GM13976 (cell line): ENCODE measurements at regions not wholly inside any gene's neighbourhood (a gene's known extent, or its start where the extent isn't known, plus 50 kb on each side); places are given as distances from the start of the nearest gene placed in this dataset.

Experiments used
- DNase-seq: peaks from one replicate; pipeline ENCODE4 v3.0.0; 2012; ENCODE audit warnings: low spot score
- in situ Hi-C: fragments of 300-500 bp; cut with MboI; formaldehyde crosslinking; loops from one replicate; pipeline ENCODE4 v1.12.0; 2022; ENCODE audit warnings: low sequenced_read_pairs, mixed read lengths, inconsistent platforms; ENCODE audit not compliant: unreplicated experiment
- TF ChIP-seq, protein P1 (sequence below): IDR thresholded peaks from 2 replicates; pipeline ENCODE4 v1.5.1; 2012; ENCODE audit warnings: borderline replicate concordance, mild to moderate bottlenecking; ENCODE audit not compliant: insufficient read depth; ENCODE audit errors: extremely low read depth, missing control alignments, control extremely low read depth

DNA sequence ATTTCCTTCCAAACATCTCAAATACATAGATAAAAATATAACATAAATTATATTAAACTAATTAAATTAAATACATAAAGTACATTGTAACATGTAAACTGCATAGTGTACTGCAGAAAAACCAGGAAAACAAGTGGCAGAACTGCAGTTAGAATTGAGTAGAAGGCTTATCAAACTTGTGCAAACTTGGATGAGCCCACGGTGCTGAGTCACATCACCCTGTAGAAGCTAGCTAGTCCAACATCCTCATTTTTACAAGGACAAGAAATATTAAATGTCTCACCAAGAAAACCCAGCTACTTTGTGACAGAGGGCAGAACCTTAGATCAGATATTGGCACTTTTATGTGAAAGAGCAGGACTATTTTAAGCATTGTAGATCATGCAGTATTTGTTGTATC, 807.9 kb upstream of the NUDT12 start:
- TF ChIP-seq, protein P1, sequence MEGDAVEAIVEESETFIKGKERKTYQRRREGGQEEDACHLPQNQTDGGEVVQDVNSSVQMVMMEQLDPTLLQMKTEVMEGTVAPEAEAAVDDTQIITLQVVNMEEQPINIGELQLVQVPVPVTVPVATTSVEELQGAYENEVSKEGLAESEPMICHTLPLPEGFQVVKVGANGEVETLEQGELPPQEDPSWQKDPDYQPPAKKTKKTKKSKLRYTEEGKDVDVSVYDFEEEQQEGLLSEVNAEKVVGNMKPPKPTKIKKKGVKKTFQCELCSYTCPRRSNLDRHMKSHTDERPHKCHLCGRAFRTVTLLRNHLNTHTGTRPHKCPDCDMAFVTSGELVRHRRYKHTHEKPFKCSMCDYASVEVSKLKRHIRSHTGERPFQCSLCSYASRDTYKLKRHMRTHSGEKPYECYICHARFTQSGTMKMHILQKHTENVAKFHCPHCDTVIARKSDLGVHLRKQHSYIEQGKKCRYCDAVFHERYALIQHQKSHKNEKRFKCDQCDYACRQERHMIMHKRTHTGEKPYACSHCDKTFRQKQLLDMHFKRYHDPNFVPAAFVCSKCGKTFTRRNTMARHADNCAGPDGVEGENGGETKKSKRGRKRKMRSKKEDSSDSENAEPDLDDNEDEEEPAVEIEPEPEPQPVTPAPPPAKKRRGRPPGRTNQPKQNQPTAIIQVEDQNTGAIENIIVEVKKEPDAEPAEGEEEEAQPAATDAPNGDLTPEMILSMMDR = no peak
- in situ Hi-C loops = no loop called here
- no peak for DNase-seq

DNA sequence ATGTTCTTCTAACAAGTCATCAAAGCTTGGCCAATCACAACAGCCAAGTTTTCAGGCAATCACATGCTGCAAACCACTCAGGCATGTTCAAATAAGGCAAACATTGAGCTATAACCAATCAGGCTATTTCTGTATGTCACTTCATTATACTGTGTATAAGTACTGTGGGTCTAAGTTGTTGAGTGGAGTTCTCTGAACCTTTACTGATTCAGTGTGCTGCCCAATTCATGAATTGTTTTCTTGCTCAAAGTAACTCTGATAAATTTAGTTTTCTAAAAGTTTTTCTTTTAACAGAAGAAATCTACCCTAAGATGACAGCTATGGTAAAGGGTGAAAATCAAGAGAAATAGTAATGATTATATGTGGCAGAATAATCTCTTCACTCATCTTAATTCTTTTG, 805.4 kb upstream of the NUDT12 start:
- in situ Hi-C loops = no loop called here
- no peak for DNase-seq
- TF ChIP-seq, protein P1 = no peak

DNA sequence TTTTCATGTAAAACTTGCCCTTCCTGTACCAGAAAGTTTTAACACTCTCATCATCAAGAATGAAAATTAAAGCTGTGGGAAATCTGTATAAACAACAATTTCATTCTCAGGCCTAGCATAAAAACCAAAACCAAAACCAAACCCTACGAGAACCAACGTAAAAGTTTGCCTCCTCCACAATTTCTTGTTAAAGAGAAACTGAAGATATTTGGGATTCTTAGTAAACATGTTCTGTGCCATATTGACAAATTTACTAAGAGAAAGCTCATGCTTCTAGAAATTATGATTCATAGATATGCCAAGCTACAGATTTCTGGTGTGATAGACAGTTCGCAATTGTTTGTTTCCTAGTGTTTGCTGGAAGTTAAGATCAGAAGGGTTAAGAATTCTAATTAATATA, 801.0 kb upstream of the NUDT12 start:
- TF ChIP-seq, protein P1 = no peak
- in situ Hi-C loops = no loop called here
- DNase-seq = no peak

DNA sequence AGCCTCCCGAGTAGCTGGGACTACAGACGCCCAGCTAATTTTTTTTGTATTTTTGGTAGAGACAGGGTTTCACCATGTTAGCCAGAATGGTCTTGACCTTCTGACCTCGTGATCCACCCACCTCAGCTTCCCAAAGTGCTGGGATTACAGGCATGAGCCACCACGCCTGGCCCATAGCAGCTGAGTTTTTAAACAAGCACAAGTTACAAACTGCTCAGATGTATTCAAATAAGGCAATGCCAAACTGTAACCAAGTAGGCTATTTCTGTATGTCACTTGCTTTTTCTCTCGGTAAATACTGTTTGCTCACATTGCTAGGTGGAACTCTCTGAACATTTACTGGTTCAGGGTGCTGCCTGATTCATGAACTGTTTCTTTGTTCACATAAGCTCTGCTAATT, 799.3 kb upstream of the NUDT12 start:
- TF ChIP-seq, protein P1 = no peak
- in situ Hi-C loops = no loop called here

DNA sequence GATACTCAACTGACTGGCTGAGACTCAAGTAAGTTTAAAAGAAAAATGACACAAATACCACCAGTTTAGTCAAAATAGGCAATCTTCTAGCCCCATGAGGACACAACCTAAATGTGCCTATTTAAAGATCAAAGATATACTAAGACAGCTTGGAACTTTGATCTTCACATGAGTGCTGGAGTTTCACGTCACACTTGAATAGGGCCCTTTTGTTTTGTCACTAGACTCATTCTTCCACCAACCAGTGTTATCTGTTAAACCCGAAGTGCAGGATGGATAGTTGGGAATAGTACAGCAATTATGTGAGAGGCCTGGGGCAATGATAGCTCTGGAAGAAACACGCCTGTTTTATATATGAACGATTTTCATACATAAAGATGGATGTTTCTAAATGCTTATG, 792.8 kb upstream of the NUDT12 start:
- no peak for DNase-seq
- in situ Hi-C loops = no loop called here
- TF ChIP-seq, protein P1 = no peak

More for the DNA sequence above, 799.3 kb upstream of the NUDT12 start:
- DNase-seq = no peak

DNA sequence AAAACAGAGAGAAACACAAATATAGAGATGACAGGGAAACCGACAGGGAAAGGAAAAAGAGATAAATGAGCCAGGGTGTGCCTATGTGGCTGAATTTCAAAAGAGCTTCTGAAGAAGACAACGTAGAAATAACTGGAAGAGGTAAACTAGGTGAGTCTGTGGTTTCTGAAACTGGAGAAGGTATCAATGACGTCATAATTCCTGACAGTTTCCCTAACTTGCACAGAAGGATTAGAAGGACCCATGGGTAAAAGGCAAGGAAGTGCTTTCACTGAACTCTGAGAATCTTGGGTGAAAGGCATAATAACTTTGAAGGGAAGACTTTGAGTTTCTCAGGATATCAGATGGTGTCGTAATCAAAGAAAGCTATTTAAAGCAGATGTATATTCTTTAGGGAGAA, 790.8 kb upstream of the NUDT12 start:
- TF ChIP-seq, protein P1 = no peak
- DNase-seq = no peak
- in situ Hi-C loops = no loop called here

DNA sequence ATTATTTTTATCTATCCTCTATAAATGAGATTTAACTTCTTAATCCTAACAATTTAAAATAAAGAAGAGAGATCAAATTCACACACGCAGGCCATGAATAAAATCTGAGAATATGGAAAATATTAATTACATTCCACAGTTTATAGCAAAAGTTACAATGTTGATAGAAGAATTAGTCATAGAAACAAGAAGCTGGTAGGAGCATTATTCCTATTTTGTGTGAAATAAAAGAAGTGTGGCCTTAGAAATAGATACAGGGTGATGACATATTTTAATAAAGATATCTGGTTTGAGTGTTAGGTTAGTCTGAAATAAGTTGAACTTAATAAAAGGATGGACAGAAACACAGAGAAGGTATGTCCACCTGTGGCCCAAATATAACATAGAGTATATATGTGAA, 790.4 kb upstream of the NUDT12 start:
- in situ Hi-C loops = no loop called here

More for the DNA sequence above, 790.4 kb upstream of the NUDT12 start:
- DNase-seq = no peak
- TF ChIP-seq, protein P1 = no peak
